Tongue (tissue), 1 donor: ENCODE measurements at regions not wholly inside any gene's neighbourhood (a gene's known extent, or its start where the extent isn't known, plus 50 kb on each side); places are given as distances from the start of the nearest gene placed in this dataset.
"Not testable (repeated sequence)": the region's sequence is repeated elsewhere in the genome, so short reads cannot be mapped to it uniquely, and the experiment has no call there.

Experiments
- DNase-seq: peaks from one replicate; pipeline ENCODE4 v3.0.0-alpha.2; 2015

GRCh38 chr4:53959343-53960120, 104.9 kb downstream of the CHIC2 start:
- DNase-seq = no peak

DNA sequence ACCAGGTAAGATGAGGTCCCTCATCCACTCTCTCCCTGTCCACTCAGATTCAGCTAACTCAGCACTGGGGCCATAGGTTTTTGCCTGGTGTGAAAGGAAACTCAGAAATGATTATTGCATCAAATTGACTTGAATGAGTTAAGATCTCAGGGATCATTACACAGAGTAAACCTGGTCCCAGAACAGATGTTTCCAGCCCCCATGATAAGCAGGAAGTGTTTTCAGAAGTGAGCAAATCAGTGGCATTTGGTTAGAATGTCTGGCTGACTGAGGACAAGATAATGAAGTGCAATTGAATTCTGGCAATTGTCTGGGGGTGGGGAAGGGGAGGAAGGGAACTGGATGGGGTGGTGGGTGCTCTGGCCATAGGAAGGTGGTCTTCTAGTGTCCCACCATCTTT, 108.0 kb downstream of the CHIC2 start:
- no peak for DNase-seq

GRCh38 chr4:53956053-53956452, 108.4 kb downstream of the CHIC2 start:
- DNase-seq = no peak

DNA sequence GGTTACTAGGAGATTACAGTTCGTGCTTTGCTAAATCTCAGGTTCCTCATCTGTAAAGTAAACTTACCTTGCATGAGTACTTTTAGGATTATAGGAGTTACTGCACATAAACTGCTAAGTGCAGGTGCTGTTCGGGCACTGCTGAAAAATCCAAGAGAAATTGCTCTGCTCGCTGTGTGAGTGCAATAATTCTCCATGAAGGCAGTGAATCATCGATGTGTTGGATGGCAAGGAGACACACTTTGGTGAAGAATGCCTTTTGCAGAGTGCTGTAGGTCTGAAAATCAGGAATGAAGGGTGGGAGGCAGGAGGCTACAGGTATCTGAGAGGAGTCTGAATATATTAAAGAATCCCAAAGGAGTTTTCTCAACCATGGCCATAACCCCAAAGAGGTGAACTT, 113.0 kb downstream of the CHIC2 start:
- no peak for DNase-seq

GRCh38 chr4:53943345-53944085, 120.9 kb downstream of the CHIC2 start:
- no peak for DNase-seq

GRCh38 chr4:53942712-53943111, 121.7 kb downstream of the CHIC2 start:
- DNase-seq = no peak

DNA sequence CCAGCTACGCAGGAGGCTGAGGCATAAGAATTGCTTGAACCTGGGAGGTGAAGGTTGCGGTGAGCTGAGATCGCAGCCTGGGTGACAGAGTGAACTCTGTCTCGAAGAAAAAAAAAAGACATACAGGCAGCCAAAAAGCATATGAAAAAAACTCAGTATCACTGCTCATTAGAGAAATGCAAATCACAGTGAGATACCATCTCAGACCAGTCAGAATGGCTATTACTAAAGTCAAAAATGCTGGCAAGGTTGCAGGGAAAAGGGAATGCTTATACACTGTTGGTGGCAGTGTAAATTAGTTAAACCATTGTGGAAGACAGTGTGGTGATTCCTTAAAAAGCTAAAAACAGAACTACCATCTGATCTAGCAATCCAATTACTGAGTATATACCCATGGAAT, 123.1 kb downstream of the CHIC2 start:
- no peak for DNase-seq

- DNase-seq = not testable (repeated sequence)
Measured at GRCh38 chr4:53939892-53940291, 124.5 kb downstream of the CHIC2 start.

GRCh38 chr4:53937918-53938317, 126.5 kb downstream of the CHIC2 start:
- DNase-seq = no peak

DNA sequence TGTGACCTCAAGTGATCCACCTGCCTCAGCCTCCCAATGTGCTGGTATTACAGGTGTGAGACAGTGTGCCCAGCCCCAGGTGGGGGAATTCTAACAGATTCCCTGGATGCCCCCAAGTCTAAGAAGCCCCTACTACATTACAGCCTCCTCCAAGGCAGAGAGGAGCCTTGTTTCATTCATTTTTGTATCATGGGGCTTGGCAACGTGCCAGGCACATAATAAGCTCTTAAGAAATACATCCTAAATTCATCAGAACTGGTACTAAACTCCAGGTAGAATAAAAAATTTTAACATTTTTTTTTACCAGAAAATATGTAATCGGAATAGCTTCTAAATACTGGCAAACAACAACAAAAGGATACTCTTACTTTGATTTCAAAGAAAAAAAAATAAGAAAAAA, 127.1 kb downstream of the CHIC2 start:
- DNase-seq = no peak

- no peak for DNase-seq
Measured at GRCh38 chr4:53935780-53936179, 128.6 kb downstream of the CHIC2 start.

DNA sequence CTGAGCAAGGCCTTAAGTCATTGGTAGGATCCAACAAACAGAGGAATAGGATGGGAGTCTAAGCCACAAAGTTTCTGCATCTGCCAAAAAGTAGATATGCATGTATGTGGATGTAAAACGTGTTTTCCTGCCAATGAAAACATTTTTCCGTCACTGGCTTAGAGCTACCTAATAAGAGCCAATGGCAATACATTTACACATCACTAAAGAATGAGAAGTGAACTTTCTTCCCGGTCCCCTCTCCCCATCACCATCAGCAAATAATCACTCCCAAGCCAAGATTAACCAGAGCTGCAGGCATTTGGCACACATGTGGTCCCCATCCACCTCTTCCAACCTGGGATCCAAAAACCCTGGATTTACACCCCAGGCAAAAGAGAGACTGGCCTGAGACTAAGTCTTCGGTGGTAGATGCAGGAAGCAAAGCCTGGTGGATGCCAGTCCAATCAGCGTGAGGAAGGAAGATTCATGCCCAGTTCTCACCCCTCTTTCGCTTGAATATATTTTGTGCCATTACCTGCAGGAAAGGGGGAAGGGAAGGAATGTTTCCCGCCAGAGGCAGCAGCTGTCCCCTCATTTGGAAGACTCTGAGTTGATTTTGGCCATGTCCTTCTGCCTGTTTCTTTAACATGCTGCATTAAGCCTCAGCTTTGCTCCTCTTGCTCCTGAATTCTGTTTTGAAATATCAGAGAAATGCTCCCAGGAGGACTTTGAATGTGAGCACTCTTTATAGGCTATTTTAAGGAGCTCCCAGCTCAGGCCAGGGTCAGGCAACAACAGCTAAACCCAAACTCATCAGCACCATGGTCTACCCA, 131.4 kb downstream of the CHIC2 start:
- peak; percentile 69 for DNase-seq

DNA sequence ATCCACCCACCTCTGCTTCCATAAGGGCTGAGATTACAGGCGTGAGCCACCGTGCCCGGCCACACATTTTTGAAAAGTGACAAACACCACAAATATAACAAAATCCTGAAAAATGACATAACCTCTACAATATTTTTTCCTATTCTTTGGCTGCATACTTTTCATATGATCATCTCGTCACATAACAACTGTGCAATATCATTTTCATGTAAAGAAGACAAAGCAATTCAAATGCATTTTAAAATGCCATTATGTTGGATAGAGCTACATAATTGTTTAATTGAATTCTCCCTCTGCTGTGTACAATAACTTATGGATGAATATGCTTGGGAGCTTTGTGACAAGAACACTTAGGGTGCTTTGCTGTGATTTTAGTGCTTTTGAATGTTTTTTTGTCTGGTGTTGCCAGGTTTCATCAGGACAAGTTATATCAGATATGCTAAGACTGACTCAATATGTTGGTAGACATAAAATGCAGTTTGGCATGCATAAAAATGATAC, 132.9 kb downstream of the CHIC2 start:
- DNase-seq = no peak

GRCh38 chr4:53929955-53930798, 134.2 kb downstream of the CHIC2 start:
- DNase-seq = peak; percentile 89

- DNase-seq = no peak
Measured at GRCh38 chr4:53929311-53929710, 135.1 kb downstream of the CHIC2 start.

DNA sequence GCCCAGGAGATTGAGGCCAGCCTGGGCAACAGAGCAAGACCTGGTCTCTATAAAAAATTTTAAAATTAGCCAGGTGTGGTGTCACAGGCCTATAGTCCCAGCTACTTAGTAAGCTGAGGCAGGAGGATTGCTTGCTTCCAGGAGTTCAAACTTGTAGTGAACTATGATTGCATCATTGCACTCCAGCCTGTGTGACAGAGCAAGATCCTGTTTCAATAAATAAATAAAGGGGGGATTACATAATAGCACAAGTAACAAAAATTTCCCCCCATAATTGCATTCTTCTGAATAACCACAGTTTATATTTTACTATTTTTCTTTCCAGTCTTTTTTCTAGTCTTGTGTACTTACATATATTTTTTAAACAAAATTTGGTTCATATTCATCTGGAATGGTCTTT, 135.6 kb downstream of the CHIC2 start:
- DNase-seq = no peak

DNA sequence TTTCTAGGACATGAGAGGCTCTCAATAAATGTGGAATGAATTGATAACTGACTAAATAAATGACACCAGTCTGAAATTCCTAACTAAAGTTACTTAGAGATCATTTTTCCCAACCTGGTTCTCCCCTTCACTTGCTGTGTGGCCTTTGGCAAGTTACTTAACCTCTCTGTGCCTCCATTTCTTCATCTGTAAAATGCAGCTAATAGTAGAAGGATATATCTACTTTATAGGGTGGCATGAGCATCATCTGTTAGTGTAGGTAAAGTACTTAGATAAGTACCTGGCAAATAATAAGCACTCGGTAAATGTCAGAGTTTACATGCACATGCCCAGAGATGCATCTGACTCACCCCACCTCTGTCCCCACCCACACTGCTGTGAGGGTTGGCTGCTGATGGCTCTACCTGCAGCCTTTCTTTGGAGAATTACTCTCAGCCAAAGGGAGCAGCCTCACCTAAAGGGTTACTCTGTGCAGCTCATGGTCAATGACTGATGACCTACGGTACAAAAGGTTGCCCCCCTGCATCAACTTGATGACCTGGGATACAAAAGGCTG, 139.3 kb downstream of the CHIC2 start:
- no peak for DNase-seq

- DNase-seq = no peak
Measured at GRCh38 chr4:53924333-53925049, 139.9 kb downstream of the CHIC2 start.

DNA sequence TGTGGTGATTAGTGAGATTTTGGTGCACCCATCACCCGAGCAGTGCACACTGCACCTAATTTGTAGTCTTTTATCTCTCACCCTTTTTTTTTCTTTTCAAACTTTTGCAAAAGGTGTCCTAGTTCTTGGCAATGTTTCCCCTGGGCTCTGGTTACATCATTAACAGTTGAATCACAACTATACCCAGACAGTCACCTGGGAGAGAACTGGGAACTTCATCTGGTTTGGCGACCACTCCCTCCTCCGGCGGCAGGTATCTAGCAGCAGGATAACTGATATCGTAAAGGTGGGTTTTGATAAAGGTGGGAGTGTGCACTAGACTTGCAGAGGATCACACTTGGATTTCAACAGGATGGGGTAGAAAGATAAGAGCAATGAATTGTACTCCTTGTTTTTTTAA, 140.5 kb downstream of the CHIC2 start:
- DNase-seq = no peak

DNA sequence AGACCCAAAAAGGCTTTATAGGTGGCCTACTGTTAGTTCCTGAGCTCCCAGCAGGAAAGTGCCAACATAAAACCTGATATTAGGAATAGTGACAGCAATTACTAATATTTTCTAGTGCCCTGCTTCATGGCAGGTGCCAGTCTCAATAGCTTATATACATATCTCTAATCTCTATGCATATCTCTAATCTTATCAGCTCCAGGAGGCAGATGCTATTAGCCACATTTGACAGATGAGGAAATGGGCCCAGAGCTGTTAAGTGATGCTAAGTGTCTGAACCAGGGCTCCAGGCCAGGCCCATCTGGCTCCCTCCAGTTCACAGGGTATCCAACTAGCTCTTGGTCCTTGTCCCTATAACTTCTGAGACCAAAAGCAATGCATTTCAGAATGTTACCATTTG, 142.5 kb downstream of the CHIC2 start:
- DNase-seq = no peak

GRCh38 chr4:53920883-53921282, 143.5 kb downstream of the CHIC2 start:
- DNase-seq = no peak
